ENCODE measurements at regions not wholly inside any gene's neighbourhood (a gene's known extent, or its start where the extent isn't known, plus 50 kb on each side); places are given as distances from the start of the nearest gene placed in this dataset.

GRCh38 chr3:76107935-76108570 is 322.7 kb upstream of the ZNF717 start:
- H3K27ac Mint-ChIP-seq = no peak overlapping the region

GRCh38 chr3:76111808-76112207 is 326.5 kb upstream of the ZNF717 start:
- Histone ChIP-seq H3K4me1 (ENCODE audit: control insufficient read depth in 1 of 2, extremely low read depth in 1 of 2, insufficient read depth in 2 of 2, low read length in 2 of 2) (no peaks in the 10 kb centered on the region), H3K27ac (ENCODE audit: low read length) (no peak overlapping the region), H3K9me3 (no peaks in the 10 kb centered on the region), H3K36me3 (ENCODE audit: control insufficient read depth in 2 of 2, extremely low read depth in 1 of 2, insufficient read depth in 1 of 2, low read length in 1 of 2) (no peaks in the 10 kb centered on the region), H3K27me3 (replicated peaks in 1 of 2; ENCODE audit: control insufficient read depth in 2 of 2, extremely low read depth in 1 of 2, insufficient read depth in 2 of 2, low read length in 1 of 2) (no peaks in the 10 kb centered on the region), H3K4me3 (ENCODE audit: control insufficient read depth in 1 of 2, extremely low read depth in 1 of 2, low read length in 1 of 2) (no peak overlapping the region)
- H3K36me3 Mint-ChIP-seq = no peaks in the 10 kb centered on the region
- no peak for ATAC-seq (replicated peaks in 1 of 4)
- ChIA-PET CTCF (no interaction called here), POLR2A (no interaction called here)
- H3K4me1 Mint-ChIP-seq = no peaks in the 10 kb centered on the region
- DNase-seq = no peak
- H3K27me3 Mint-ChIP-seq = no peaks in the 10 kb centered on the region
- H3K4me3 Mint-ChIP-seq = no peak overlapping the region
- peaks cover 3 to 10% (median 10%) of the 10 kb centered on the region in 3 donors for H3K9me3 Mint-ChIP-seq
- no peak overlapping the region for H3K27ac Mint-ChIP-seq
- 50% methylated on average over 1 of the region's 2 CpGs for WGBS (ENCODE audit: insufficient coverage)

More at GRCh38 chr3:76107935-76108570, 322.7 kb upstream of the ZNF717 start:
- Histone ChIP-seq H3K4me3 (ENCODE audit: control insufficient read depth in 1 of 2, extremely low read depth in 1 of 2, low read length in 1 of 2) (no peak overlapping the region), H3K27ac (ENCODE audit: low read length) (no peak overlapping the region), H3K4me1 (ENCODE audit: control insufficient read depth in 1 of 2, extremely low read depth in 1 of 2, insufficient read depth in 2 of 2, low read length in 2 of 2) (no peaks in the 10 kb centered on the region), H3K9me3 (no peaks in the 10 kb centered on the region), H3K27me3 (replicated peaks in 1 of 2; ENCODE audit: control insufficient read depth in 2 of 2, extremely low read depth in 1 of 2, insufficient read depth in 2 of 2, low read length in 1 of 2) (no peaks in the 10 kb centered on the region), H3K36me3 (ENCODE audit: control insufficient read depth in 2 of 2, extremely low read depth in 1 of 2, insufficient read depth in 1 of 2, low read length in 1 of 2) (no peaks in the 10 kb centered on the region)
- no peaks in the 10 kb centered on the region for H3K4me1 Mint-ChIP-seq
- ChIA-PET POLR2A (no interaction called here), CTCF (no interaction called here)
- no CpG with 5 or more reads among the region's 5 CpGs for WGBS (ENCODE audit: insufficient coverage)
- H3K9me3 Mint-ChIP-seq = peaks cover 5 to 10% (median 7%) of the 10 kb centered on the region in 3 donors
- no peak overlapping the region for H3K4me3 Mint-ChIP-seq
- ATAC-seq (replicated peaks in 1 of 4) (no peak), DNase-seq (no peak)
- no peaks in the 10 kb centered on the region for H3K36me3 Mint-ChIP-seq
- no peaks in the 10 kb centered on the region for H3K27me3 Mint-ChIP-seq

- no peaks in the 10 kb centered on the region for H3K27me3 Mint-ChIP-seq
- ChIA-PET POLR2A (no interaction called here), CTCF (no interaction called here)
- H3K27me3 ChIP-seq (replicated peaks in 1 of 2; ENCODE audit: control insufficient read depth in 2 of 2, extremely low read depth in 1 of 2, insufficient read depth in 2 of 2, low read length in 1 of 2) = no peaks in the 10 kb centered on the region
- no peaks in the 10 kb centered on the region for H3K36me3 Mint-ChIP-seq
- H3K4me3 ChIP-seq (ENCODE audit: control insufficient read depth in 1 of 2, extremely low read depth in 1 of 2, low read length in 1 of 2) = no peak overlapping the region
- H3K9me3 Mint-ChIP-seq = peaks cover 0 to 10% (median 7%) of the 10 kb centered on the region in 3 donors
- H3K4me1 ChIP-seq (ENCODE audit: control insufficient read depth in 1 of 2, extremely low read depth in 1 of 2, insufficient read depth in 2 of 2, low read length in 2 of 2) = no peaks in the 10 kb centered on the region
- ATAC-seq (replicated peaks in 1 of 4) = no peak
- no peak overlapping the region for H3K27ac Mint-ChIP-seq
- no peak for DNase-seq
- no peaks in the 10 kb centered on the region for H3K9me3 ChIP-seq
- H3K27ac ChIP-seq (ENCODE audit: low read length) = no peak overlapping the region
- no peaks in the 10 kb centered on the region for H3K4me1 Mint-ChIP-seq
- H3K4me3 Mint-ChIP-seq = no peak overlapping the region
- no peaks in the 10 kb centered on the region for H3K36me3 ChIP-seq (ENCODE audit: control insufficient read depth in 2 of 2, extremely low read depth in 1 of 2, insufficient read depth in 1 of 2, low read length in 1 of 2)
Measured at GRCh38 chr3:76122007-76122406, 336.7 kb upstream of the ZNF717 start.

GRCh38 chr3:76129441-76129840 is 344.1 kb upstream of the ZNF717 start:
- CTCF ChIA-PET = no interaction called here
- Histone ChIP-seq H3K27ac (ENCODE audit: low read length) (no peak overlapping the region), H3K4me3 (ENCODE audit: control insufficient read depth in 1 of 2, extremely low read depth in 1 of 2, low read length in 1 of 2) (no peak overlapping the region), H3K27me3 (replicated peaks in 1 of 2; ENCODE audit: control insufficient read depth in 2 of 2, extremely low read depth in 1 of 2, insufficient read depth in 2 of 2, low read length in 1 of 2) (no peaks in the 10 kb centered on the region), H3K4me1 (ENCODE audit: control insufficient read depth in 1 of 2, extremely low read depth in 1 of 2, insufficient read depth in 2 of 2, low read length in 2 of 2) (no peaks in the 10 kb centered on the region), H3K36me3 (ENCODE audit: control insufficient read depth in 2 of 2, extremely low read depth in 1 of 2, insufficient read depth in 1 of 2, low read length in 1 of 2) (no peaks in the 10 kb centered on the region), H3K9me3 (no peaks in the 10 kb centered on the region)
- POLR2A ChIA-PET = no interaction called here
- no peaks in the 10 kb centered on the region for H3K27me3 Mint-ChIP-seq
- DNase-seq (no peak), ATAC-seq (replicated peaks in 1 of 4) (no peak)
- no peaks in the 10 kb centered on the region for H3K36me3 Mint-ChIP-seq
- H3K4me1 Mint-ChIP-seq = no peaks in the 10 kb centered on the region
- peaks cover 3 to 14% (median 4%) of the 10 kb centered on the region in 3 donors for H3K9me3 Mint-ChIP-seq
- H3K27ac Mint-ChIP-seq = no peak overlapping the region
- no CpG with 5 or more reads among the region's 3 CpGs for WGBS (ENCODE audit: insufficient coverage)
- H3K4me3 Mint-ChIP-seq = no peak overlapping the region

GRCh38 chr3:76131396-76132153 is 346.2 kb upstream of the ZNF717 start:
- POLR2A ChIA-PET = no interaction called here

GRCh38 chr3:76132154-76132470 is 346.8 kb upstream of the ZNF717 start:
- Mint-ChIP-seq H3K27me3 (no peaks in the 10 kb centered on the region), H3K4me1 (no peaks in the 10 kb centered on the region), H3K27ac (no peak overlapping the region), H3K4me3 (no peak overlapping the region), H3K9me3 (peaks cover 3 to 17% (median 4%) of the 10 kb centered on the region in 3 donors), H3K36me3 (no peaks in the 10 kb centered on the region)
- ChIA-PET POLR2A (no interaction called here), CTCF (no interaction called here)
- Histone ChIP-seq H3K36me3 (ENCODE audit: control insufficient read depth in 2 of 2, extremely low read depth in 1 of 2, insufficient read depth in 1 of 2, low read length in 1 of 2) (no peaks in the 10 kb centered on the region), H3K27me3 (replicated peaks in 1 of 2; ENCODE audit: control insufficient read depth in 2 of 2, extremely low read depth in 1 of 2, insufficient read depth in 2 of 2, low read length in 1 of 2) (no peaks in the 10 kb centered on the region), H3K27ac (ENCODE audit: low read length) (no peak overlapping the region), H3K4me1 (ENCODE audit: control insufficient read depth in 1 of 2, extremely low read depth in 1 of 2, insufficient read depth in 2 of 2, low read length in 2 of 2) (no peaks in the 10 kb centered on the region), H3K4me3 (ENCODE audit: control insufficient read depth in 1 of 2, extremely low read depth in 1 of 2, low read length in 1 of 2) (no peak overlapping the region), H3K9me3 (no peaks in the 10 kb centered on the region)
- WGBS (ENCODE audit: insufficient coverage) = no CpG with 5 or more reads among the region's 3 CpGs
- ATAC-seq (replicated peaks in 1 of 4) (no peak), DNase-seq (no peak)

More at GRCh38 chr3:76131396-76132153, 346.2 kb upstream of the ZNF717 start:
- ATAC-seq (replicated peaks in 1 of 4) (no peak), DNase-seq (no peak)
- no peaks in the 10 kb centered on the region for H3K9me3 ChIP-seq
- CTCF ChIA-PET = no interaction called here
- H3K27me3 ChIP-seq (replicated peaks in 1 of 2; ENCODE audit: control insufficient read depth in 2 of 2, extremely low read depth in 1 of 2, insufficient read depth in 2 of 2, low read length in 1 of 2) = no peaks in the 10 kb centered on the region
- Mint-ChIP-seq H3K4me1 (no peaks in the 10 kb centered on the region), H3K4me3 (no peak overlapping the region), H3K27me3 (no peaks in the 10 kb centered on the region), H3K27ac (no peak overlapping the region), H3K36me3 (no peaks in the 10 kb centered on the region), H3K9me3 (peaks cover 3 to 15% (median 4%) of the 10 kb centered on the region in 3 donors)
- WGBS (ENCODE audit: insufficient coverage) = 78% methylated on average over 2 of the region's 7 CpGs
- H3K4me3 ChIP-seq (ENCODE audit: control insufficient read depth in 1 of 2, extremely low read depth in 1 of 2, low read length in 1 of 2) = no peak overlapping the region
- no peaks in the 10 kb centered on the region for H3K36me3 ChIP-seq (ENCODE audit: control insufficient read depth in 2 of 2, extremely low read depth in 1 of 2, insufficient read depth in 1 of 2, low read length in 1 of 2)
- H3K4me1 ChIP-seq (ENCODE audit: control insufficient read depth in 1 of 2, extremely low read depth in 1 of 2, insufficient read depth in 2 of 2, low read length in 2 of 2) = no peaks in the 10 kb centered on the region
- no peak overlapping the region for H3K27ac ChIP-seq (ENCODE audit: low read length)
